Hepatocyte (in vitro differentiated cells): ENCODE measurements at regions not wholly inside any gene's neighbourhood (a gene's known extent, or its start where the extent isn't known, plus 50 kb on each side); places are given as distances from the start of the nearest gene placed in this dataset.

ENCODE experiments used
- DNase-seq: peaks from one replicate; pipeline ENCODE4 v3.0.0-alpha.2; 2016; ENCODE audit warnings: low spot score
- H2AFZ ChIP-seq: fragments of 200-600 bp; sonication (generic); 2 replicates; pipeline ENCODE4 v1.6.0; 2016; ENCODE audit warnings: antibody characterized with exemption, mild to moderate bottlenecking
- H3K27ac ChIP-seq: fragments of 200-600 bp; sonication (generic); 2 replicates; pipeline ENCODE4 v1.5.1; 2016; ENCODE audit warnings: mild to moderate bottlenecking
- H3K27me3 ChIP-seq: fragments of 200-600 bp; sonication (generic); 2 replicates; pipeline ENCODE4 v1.6.1; 2016
- H3K36me3 ChIP-seq: fragments of 200-600 bp; sonication (generic); replicated peaks from 2 replicates; pipeline ENCODE4 v1.5.1; 2016; ENCODE audit warnings: low read depth; ENCODE audit not compliant: insufficient read depth
- H3K4me1 ChIP-seq: fragments of 200-600 bp; sonication (generic); 2 replicates; pipeline ENCODE4 v1.5.1; 2016; ENCODE audit warnings: mild to moderate bottlenecking, moderate library complexity; ENCODE audit not compliant: insufficient read depth
- H3K4me2 ChIP-seq: fragments of 200-600 bp; sonication (generic); 2 replicates; pipeline ENCODE4 v1.6.0; 2016
- H3K4me3 ChIP-seq: fragments of 200-600 bp; sonication (generic); 2 replicates; pipeline ENCODE4 v1.5.1; 2016; ENCODE audit warnings: mild to moderate bottlenecking
- H3K79me2 ChIP-seq: fragments of 200-600 bp; sonication (generic); 2 replicates; pipeline ENCODE4 v1.6.0; 2017; ENCODE audit warnings: mild to moderate bottlenecking
- H3K9me2 ChIP-seq: fragments of 200-600 bp; sonication (generic); replicated peaks from 2 replicates; pipeline ENCODE4 v1.6.0; 2017; ENCODE audit warnings: mild to moderate bottlenecking; ENCODE audit not compliant: insufficient read depth
- H3K9me3 ChIP-seq: fragments of 200-600 bp; sonication (generic); 2 replicates; pipeline ENCODE4 v1.5.1; 2016; ENCODE audit warnings: low read depth, mild to moderate bottlenecking
- H4K20me1 ChIP-seq: fragments of 200-600 bp; sonication (generic); 2 replicates; pipeline ENCODE4 v1.6.0; 2016; ENCODE audit warnings: mild to moderate bottlenecking; ENCODE audit not compliant: insufficient read depth, poor library complexity, severe bottlenecking
- EZH2 ChIP-seq: fragments of 200-600 bp; sonication (generic); IDR thresholded peaks from 2 replicates; pipeline ENCODE4 v1.6.1; 2016; ENCODE audit warnings: antibody characterized with exemption, mild to moderate bottlenecking, borderline replicate concordance
- EZH2phosphoT487 ChIP-seq: fragments of 200-600 bp; sonication (generic); IDR thresholded peaks from one replicate; pipeline ENCODE4 v1.6.1; 2018; ENCODE audit warnings: antibody characterized with exemption, mild to moderate bottlenecking, low read depth, moderate library complexity; ENCODE audit not compliant: unreplicated experiment, severe bottlenecking
- WGBS: methylation state at CpG from one replicate; pipeline ENCODE4 v1.1.6; 2016; ENCODE audit warnings: low lambda C conversion rate; ENCODE audit errors: missing lambda C conversion rate; 5-methylcytosine and 5-hydroxymethylcytosine counted together
- TF ChIP-seq, protein P1 (sequence below): fragments of 200-600 bp; sonication (generic); IDR thresholded peaks from 2 replicates; pipeline ENCODE4 v1.5.1; 2016; ENCODE audit warnings: antibody characterized with exemption, mild to moderate bottlenecking; ENCODE audit not compliant: poor library complexity

DNA sequence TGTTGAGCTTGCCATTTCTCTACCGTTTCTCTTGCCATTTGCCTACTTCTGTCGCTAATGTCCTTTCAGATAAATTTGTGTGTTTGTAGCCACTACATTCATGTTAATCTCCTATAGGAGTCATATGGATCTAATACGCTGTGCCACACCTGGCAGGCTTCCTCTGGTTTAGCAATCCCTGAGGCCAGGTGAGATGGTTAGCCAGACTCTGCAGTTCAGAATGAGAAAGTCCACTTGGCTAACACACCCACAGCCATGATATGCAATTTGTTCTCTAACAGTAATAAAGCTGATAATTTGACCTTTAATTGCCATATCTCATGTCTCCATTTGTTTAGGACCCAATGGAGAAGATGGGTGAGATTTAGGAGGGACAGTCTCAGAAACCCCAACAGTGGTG, 1261.6 kb upstream of the TMEM132C start:
- Histone ChIP-seq H3K4me3 (no peak overlapping the region), H3K27ac (no peak overlapping the region), H3K27me3 (no peaks in the 10 kb centered on the region), H4K20me1 (no peaks in the 10 kb centered on the region), H3K4me2 (no peak overlapping the region), H3K36me3 (no peaks in the 10 kb centered on the region), H3K4me1 (no peaks in the 10 kb centered on the region), H2AFZ (no peak overlapping the region), H3K9me2 (no peaks in the 10 kb centered on the region), H3K9me3 (no peaks in the 10 kb centered on the region), H3K79me2 (no peaks in the 10 kb centered on the region)
- DNase-seq = no peak
- no peak for TF ChIP-seq EZH2
- no peak for TF ChIP-seq EZH2phosphoT487
- TF ChIP-seq, protein P1, sequence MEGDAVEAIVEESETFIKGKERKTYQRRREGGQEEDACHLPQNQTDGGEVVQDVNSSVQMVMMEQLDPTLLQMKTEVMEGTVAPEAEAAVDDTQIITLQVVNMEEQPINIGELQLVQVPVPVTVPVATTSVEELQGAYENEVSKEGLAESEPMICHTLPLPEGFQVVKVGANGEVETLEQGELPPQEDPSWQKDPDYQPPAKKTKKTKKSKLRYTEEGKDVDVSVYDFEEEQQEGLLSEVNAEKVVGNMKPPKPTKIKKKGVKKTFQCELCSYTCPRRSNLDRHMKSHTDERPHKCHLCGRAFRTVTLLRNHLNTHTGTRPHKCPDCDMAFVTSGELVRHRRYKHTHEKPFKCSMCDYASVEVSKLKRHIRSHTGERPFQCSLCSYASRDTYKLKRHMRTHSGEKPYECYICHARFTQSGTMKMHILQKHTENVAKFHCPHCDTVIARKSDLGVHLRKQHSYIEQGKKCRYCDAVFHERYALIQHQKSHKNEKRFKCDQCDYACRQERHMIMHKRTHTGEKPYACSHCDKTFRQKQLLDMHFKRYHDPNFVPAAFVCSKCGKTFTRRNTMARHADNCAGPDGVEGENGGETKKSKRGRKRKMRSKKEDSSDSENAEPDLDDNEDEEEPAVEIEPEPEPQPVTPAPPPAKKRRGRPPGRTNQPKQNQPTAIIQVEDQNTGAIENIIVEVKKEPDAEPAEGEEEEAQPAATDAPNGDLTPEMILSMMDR = no peak
- 94% methylated on average over 3 of the region's 3 CpGs for WGBS

DNA sequence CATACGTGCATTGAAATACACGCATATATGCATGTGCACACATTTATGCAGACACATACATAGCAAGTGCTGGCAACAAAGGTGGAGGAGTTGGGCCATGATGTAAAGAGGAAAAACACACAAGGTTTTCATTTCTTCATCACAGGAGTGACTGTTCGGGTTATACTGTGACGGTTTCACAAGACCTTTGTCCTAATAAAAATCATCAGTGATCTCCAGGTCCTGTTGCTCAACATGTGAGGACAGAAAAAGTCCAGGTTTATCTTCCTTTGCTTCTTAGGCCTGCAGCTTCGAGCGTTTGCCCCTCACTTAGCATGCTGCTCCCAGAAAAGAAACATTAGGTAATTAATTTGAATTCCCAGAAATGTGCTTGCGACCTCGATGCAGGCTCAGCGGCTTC, 1260.0 kb upstream of the TMEM132C start:
- H3K4me2 ChIP-seq = no peak overlapping the region
- H4K20me1 ChIP-seq = no peaks in the 10 kb centered on the region
- H3K36me3 ChIP-seq = no peaks in the 10 kb centered on the region
- no peaks in the 10 kb centered on the region for H3K9me3 ChIP-seq
- H2AFZ ChIP-seq = no peak overlapping the region
- TF ChIP-seq EZH2 (no peak), EZH2phosphoT487 (no peak)
- TF ChIP-seq, protein P1 = no peak
- H3K27ac ChIP-seq = no peak overlapping the region
- no peaks in the 10 kb centered on the region for H3K79me2 ChIP-seq
- H3K27me3 ChIP-seq = no peaks in the 10 kb centered on the region
- H3K9me2 ChIP-seq = no peaks in the 10 kb centered on the region
- no peak overlapping the region for H3K4me3 ChIP-seq
- no peaks in the 10 kb centered on the region for H3K4me1 ChIP-seq
- DNase-seq = no peak
- WGBS = 78% methylated on average over 9 of the region's 9 CpGs

DNA sequence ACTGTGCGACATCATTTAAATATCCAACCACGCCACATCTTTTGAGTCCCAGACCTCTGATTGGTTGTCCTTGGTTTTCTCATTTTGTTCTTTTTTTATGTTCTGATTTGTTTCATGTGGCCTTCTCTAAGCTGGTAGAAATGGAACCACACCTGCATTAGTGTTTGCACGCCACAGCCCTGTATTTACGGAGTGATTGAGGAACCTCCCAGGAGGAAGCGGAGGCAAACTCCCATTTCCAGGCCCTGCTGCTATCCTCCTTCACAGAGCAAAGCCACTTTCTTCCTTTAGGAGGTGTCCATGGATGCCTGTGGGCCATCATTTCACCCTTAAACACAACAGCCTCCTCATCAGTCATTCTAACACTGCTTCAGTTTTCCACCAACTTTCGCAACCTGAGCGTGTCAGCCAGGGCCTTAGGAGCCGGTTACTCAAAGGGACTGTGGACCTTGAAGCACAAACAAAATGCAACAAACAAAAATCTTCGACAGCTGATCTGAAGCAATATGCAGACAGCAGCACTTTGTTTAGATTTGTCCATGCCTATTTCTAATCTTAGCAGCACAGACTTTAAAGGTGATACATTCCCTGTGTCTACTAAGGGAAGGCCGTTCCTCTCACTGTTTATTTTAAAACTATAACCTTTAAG, 1258.1 kb upstream of the TMEM132C start:
- Histone ChIP-seq H3K9me3 (no peaks in the 10 kb centered on the region), H3K4me2 (no peak overlapping the region), H3K9me2 (no peaks in the 10 kb centered on the region), H2AFZ (no peak overlapping the region), H3K27ac (no peak overlapping the region), H3K4me1 (no peaks in the 10 kb centered on the region), H3K79me2 (no peaks in the 10 kb centered on the region), H3K36me3 (no peaks in the 10 kb centered on the region), H4K20me1 (no peaks in the 10 kb centered on the region), H3K27me3 (no peaks in the 10 kb centered on the region), H3K4me3 (no peak overlapping the region)
- DNase-seq = peak; percentile 13
- WGBS = 80% methylated on average over 10 of the region's 10 CpGs
- TF ChIP-seq, protein P1 = no peak
- TF ChIP-seq EZH2 (no peak), EZH2phosphoT487 (no peak)

DNA sequence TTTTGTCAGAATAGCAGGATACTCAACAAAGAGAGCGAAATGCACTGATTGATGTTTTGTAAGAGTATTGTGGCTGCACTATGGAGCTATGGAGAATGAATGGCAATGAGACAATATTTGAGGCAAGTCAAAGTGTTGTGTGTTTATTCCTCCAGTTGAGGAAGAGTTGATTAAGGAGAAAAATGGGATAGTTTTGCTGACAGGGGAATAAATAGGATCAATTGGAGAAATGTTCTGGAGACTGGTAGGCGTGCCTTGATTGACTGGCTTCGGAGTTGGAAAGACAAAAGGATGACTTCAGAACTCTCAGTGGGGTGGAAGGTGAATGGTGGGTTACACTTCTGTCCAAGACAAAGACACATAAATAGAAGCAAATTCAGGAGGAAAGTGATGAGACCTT, 1254.9 kb upstream of the TMEM132C start:
- WGBS = 88% methylated on average over 3 of the region's 3 CpGs
- no peaks in the 10 kb centered on the region for H3K36me3 ChIP-seq
- H3K4me1 ChIP-seq = no peaks in the 10 kb centered on the region
- H3K4me3 ChIP-seq = no peak overlapping the region
- DNase-seq = no peak
- TF ChIP-seq EZH2phosphoT487 (no peak), EZH2 (no peak)
- TF ChIP-seq, protein P1 = no peak
- no peaks in the 10 kb centered on the region for H3K79me2 ChIP-seq
- H3K9me2 ChIP-seq = no peaks in the 10 kb centered on the region
- H4K20me1 ChIP-seq = no peaks in the 10 kb centered on the region
- H2AFZ ChIP-seq = no peak overlapping the region
- no peaks in the 10 kb centered on the region for H3K27me3 ChIP-seq
- H3K4me2 ChIP-seq = no peak overlapping the region
- H3K9me3 ChIP-seq = no peaks in the 10 kb centered on the region
- H3K27ac ChIP-seq = no peak overlapping the region
